ENCODE measurements at regions not wholly inside any gene's neighbourhood (a gene's known extent, or its start where the extent isn't known, plus 50 kb on each side); places are given as distances from the start of the nearest gene placed in this dataset.

GRCh38 chr9:85237478-85237877 is 504.3 kb downstream of the AGTPBP1 start:
- no peak for TF ChIP-seq ID3 (CRISPR knock-in tag; IDR thresholded peaks at IDR 0.05)
- no peak for TF ChIP-seq ID3 (tag; IDR thresholded peaks at IDR 0.05)
- TF ChIP-seq RAD21 (CRISPR knock-in tag; conservative IDR thresholded peaks at IDR 0.05 in 1 of 2, IDR thresholded peaks at IDR 0.05 in 1 of 2) = no peak
- no peak for TF ChIP-seq EP300 (IDR thresholded peaks at IDR 0.05; ENCODE audit: low read length)
- TF ChIP-seq LARP7 (IDR thresholded peaks at IDR 0.05) = no peak
- no peak for TF ChIP-seq BACH1 (tag; IDR thresholded peaks at IDR 0.05)
- no peak for TF ChIP-seq TAF1 (IDR thresholded peaks at IDR 0.05; ENCODE audit: control insufficient read depth, extremely low read depth, insufficient read depth, low read length, severe bottlenecking)
- no peak for TF ChIP-seq HNRNPH1 (optimal IDR thresholded peaks at IDR 0.05; ENCODE audit: low read depth, low read length)
- no peak for TF ChIP-seq JUND (IDR thresholded peaks at IDR 0.05; ENCODE audit: borderline replicate concordance, low read depth, low read length)
- TF ChIP-seq JUND (tag; IDR thresholded peaks at IDR 0.05; ENCODE audit: borderline replicate concordance, low read depth, low read length) = no peak
- TF ChIP-seq PCBP1 (IDR thresholded peaks at IDR 0.05; ENCODE audit: low read depth, low read length, poor library complexity, severe bottlenecking) = no peak
